Gastroesophageal sphincter (tissue), 3 donors: ENCODE measurements at regions not wholly inside any gene's neighbourhood (a gene's known extent, or its start where the extent isn't known, plus 50 kb on each side); places are given as distances from the start of the nearest gene placed in this dataset.

Source experiments
- CTCF ChIP-seq, 4 experiments: fragments of 200-600 bp in 2 of 4; fragments of 450-650 bp in 2 of 4; sonication (generic) in 1 of 4; IDR thresholded peaks; one replicate each; pipeline ENCODE4 v1.5.1; 2017 to 2019; ENCODE audit warnings: antibody characterized with exemption in 4 of 4, mild to moderate bottlenecking in 2 of 4, moderate library complexity in 2 of 4
- EP300 ChIP-seq: sonication (generic); formaldehyde crosslinking; IDR thresholded peaks from one replicate; pipeline ENCODE4 v1.6.1; 2017; ENCODE audit warnings: antibody characterized with exemption, mild to moderate bottlenecking
- POLR2A ChIP-seq, 2 donors: fragments of 450-650 bp; IDR thresholded peaks; one replicate each; pipeline ENCODE4 v1.6.1; 2017; ENCODE audit warnings: antibody characterized with exemption in 2 of 2, mild to moderate bottlenecking in 2 of 2, moderate library complexity in 1 of 2
- POLR2AphosphoS5 ChIP-seq: sonication (generic); formaldehyde crosslinking; IDR thresholded peaks from one replicate; pipeline ENCODE4 v1.6.1; 2017; ENCODE audit warnings: antibody characterized with exemption

GRCh38 chr6:14509120-14509519, 391.5 kb downstream of the CD83 start:
- no peak for TF ChIP-seq CTCF (IDR thresholded peaks at IDR 0.05)
- no peak for TF ChIP-seq POLR2AphosphoS5
- TF ChIP-seq EP300, result no peak
- TF ChIP-seq POLR2A (IDR thresholded peaks at IDR 0.05), result no peak
